ENCODE measurements at regions not wholly inside any gene's neighbourhood (a gene's known extent, or its start where the extent isn't known, plus 50 kb on each side); places are given as distances from the start of the nearest gene placed in this dataset.
"Not testable (repeated sequence)": the region's sequence is repeated elsewhere in the genome, so short reads cannot be mapped to it uniquely, and the experiment has no call there.

GRCh38 chr5:89053547-89053946 lies 170.6 kb upstream of the MEF2C start:
- no peaks in the 10 kb centered on the region for H3K79me1 ChIP-seq (ENCODE audit: low read depth, low read length)
- no peak for DNase-seq (ENCODE audit: low spot score)
- H3K14ac ChIP-seq (ENCODE audit: low read length): no peak overlapping the region
- H2BK120ac ChIP-seq (ENCODE audit: low read depth, low read length): no peak overlapping the region
- H4K8ac ChIP-seq (ENCODE audit: low read depth, low read length): no peak overlapping the region
- H4K91ac ChIP-seq (ENCODE audit: low read depth, low read length, poor library complexity): no peak overlapping the region
- no peak overlapping the region for H2BK12ac ChIP-seq (ENCODE audit: low read length)
- H3K9me3 ChIP-seq (replicated peaks in 1 of 2; ENCODE audit: control insufficient read depth in 2 of 2, insufficient read depth in 1 of 2, low read depth in 1 of 2, low read length in 2 of 2): no peaks in the 10 kb centered on the region
- no peak overlapping the region for H2BK5ac ChIP-seq (ENCODE audit: low read length)
- H3K23ac ChIP-seq (ENCODE audit: low read depth, low read length, poor library complexity): no peak overlapping the region
- no peak overlapping the region for H3K4me3 ChIP-seq (ENCODE audit: low read length in 2 of 2)
- H2BK15ac ChIP-seq (ENCODE audit: low read length): no peak overlapping the region
- H2AFZ ChIP-seq (ENCODE audit: low read length): no peak overlapping the region
- H3K27ac ChIP-seq (replicated peaks; ENCODE audit: low read length): no peak overlapping the region
- no peak overlapping the region for H3K18ac ChIP-seq (ENCODE audit: low read length)
- no peaks in the 10 kb centered on the region for H3K36me3 ChIP-seq (replicated peaks in 1 of 2; ENCODE audit: control insufficient read depth in 2 of 2, insufficient read depth in 2 of 2, low read length in 2 of 2)
- H3K4ac ChIP-seq (ENCODE audit: low read length): no peak overlapping the region
- no peak overlapping the region for H2AK5ac ChIP-seq (ENCODE audit: low read depth, low read length)
- no peak overlapping the region for H3K4me2 ChIP-seq (ENCODE audit: insufficient read depth, low read length, poor library complexity, severe bottlenecking)
- WGBS, 2 donors (ENCODE audit: extremely low coverage in 2 of 2, insufficient read length in 2 of 2, insufficient replicate concordance in 1 of 2): no CpG with 5 or more reads among the region's 4 CpGs
- no peaks in the 10 kb centered on the region for H3K4me1 ChIP-seq (ENCODE audit: control insufficient read depth in 2 of 2, insufficient read depth in 1 of 2, low read depth in 1 of 2, low read length in 2 of 2)
- H3K9ac ChIP-seq (ENCODE audit: low read depth, low read length, poor library complexity): no peak overlapping the region
- no peaks in the 10 kb centered on the region for H3K27me3 ChIP-seq (ENCODE audit: control insufficient read depth in 3 of 3, insufficient read depth in 3 of 3, low read depth in 1 of 3, low read length in 3 of 3)

DNA sequence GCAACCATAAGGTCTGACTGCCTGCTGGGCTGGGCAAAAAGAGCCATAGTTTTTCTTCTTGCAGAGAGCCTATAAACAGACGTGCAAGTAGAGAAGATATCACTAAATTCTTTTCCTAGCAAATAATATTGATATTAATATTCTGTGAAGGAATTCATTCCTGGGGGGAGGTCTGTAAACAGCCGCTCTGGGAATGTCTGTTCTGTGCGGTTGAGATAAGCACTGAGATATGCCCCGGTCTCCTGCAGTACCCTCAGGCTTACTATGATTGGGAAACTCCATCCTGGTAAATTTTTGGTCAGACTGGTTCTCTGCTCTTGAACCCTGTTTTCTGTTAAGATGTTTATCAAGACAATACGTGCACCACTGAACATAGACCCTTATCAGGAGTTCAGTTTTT lies 167.1 kb upstream of the MEF2C start:
- not testable (repeated sequence) for H3K27me3 ChIP-seq (ENCODE audit: control insufficient read depth in 3 of 3, insufficient read depth in 3 of 3, low read depth in 1 of 3, low read length in 3 of 3); H2BK15ac ChIP-seq (ENCODE audit: low read length); H3K4ac ChIP-seq (ENCODE audit: low read length); H3K27ac ChIP-seq (replicated peaks; ENCODE audit: low read length); DNase-seq (ENCODE audit: low spot score); H3K9ac ChIP-seq (ENCODE audit: low read depth, low read length, poor library complexity); H3K36me3 ChIP-seq (replicated peaks in 1 of 2; ENCODE audit: control insufficient read depth in 2 of 2, insufficient read depth in 2 of 2, low read length in 2 of 2); H2BK5ac ChIP-seq (ENCODE audit: low read length); H3K18ac ChIP-seq (ENCODE audit: low read length); H4K8ac ChIP-seq (ENCODE audit: low read depth, low read length); H2AK5ac ChIP-seq (ENCODE audit: low read depth, low read length); H3K79me1 ChIP-seq (ENCODE audit: low read depth, low read length); H2AFZ ChIP-seq (ENCODE audit: low read length); H2BK12ac ChIP-seq (ENCODE audit: low read length); H3K4me1 ChIP-seq (ENCODE audit: control insufficient read depth in 2 of 2, insufficient read depth in 1 of 2, low read depth in 1 of 2, low read length in 2 of 2); H3K23ac ChIP-seq (ENCODE audit: low read depth, low read length, poor library complexity); H2BK120ac ChIP-seq (ENCODE audit: low read depth, low read length); H3K4me3 ChIP-seq (ENCODE audit: low read length in 2 of 2); H3K4me2 ChIP-seq (ENCODE audit: insufficient read depth, low read length, poor library complexity, severe bottlenecking); H4K91ac ChIP-seq (ENCODE audit: low read depth, low read length, poor library complexity); H3K9me3 ChIP-seq (replicated peaks in 1 of 2; ENCODE audit: control insufficient read depth in 2 of 2, insufficient read depth in 1 of 2, low read depth in 1 of 2, low read length in 2 of 2); H3K14ac ChIP-seq (ENCODE audit: low read length)
- WGBS, 2 donors (ENCODE audit: extremely low coverage in 2 of 2, insufficient read length in 2 of 2, insufficient replicate concordance in 1 of 2): no CpG with 5 or more reads among the region's 5 CpGs

GRCh38 chr5:89047571-89047970 lies 164.6 kb upstream of the MEF2C start:
- H2BK12ac ChIP-seq (ENCODE audit: low read length): no peak overlapping the region
- no peak overlapping the region for H3K27ac ChIP-seq (replicated peaks; ENCODE audit: low read length)
- no peak overlapping the region for H2BK15ac ChIP-seq (ENCODE audit: low read length)
- H3K27me3 ChIP-seq (ENCODE audit: control insufficient read depth in 3 of 3, insufficient read depth in 3 of 3, low read depth in 1 of 3, low read length in 3 of 3): no peaks in the 10 kb centered on the region
- no peak overlapping the region for H3K4me3 ChIP-seq (ENCODE audit: low read length in 2 of 2)
- peaks cover 0 to 3% of the 10 kb centered on the region in 2 donors for H3K4me1 ChIP-seq (ENCODE audit: control insufficient read depth in 2 of 2, insufficient read depth in 1 of 2, low read depth in 1 of 2, low read length in 2 of 2)
- no peaks in the 10 kb centered on the region for H3K9me3 ChIP-seq (replicated peaks in 1 of 2; ENCODE audit: control insufficient read depth in 2 of 2, insufficient read depth in 1 of 2, low read depth in 1 of 2, low read length in 2 of 2)
- no peak overlapping the region for H3K23ac ChIP-seq (ENCODE audit: low read depth, low read length, poor library complexity)
- H4K8ac ChIP-seq (ENCODE audit: low read depth, low read length): no peak overlapping the region
- no peak overlapping the region for H3K18ac ChIP-seq (ENCODE audit: low read length)
- H4K91ac ChIP-seq (ENCODE audit: low read depth, low read length, poor library complexity): no peak overlapping the region
- no peak for DNase-seq (ENCODE audit: low spot score)
- H2BK120ac ChIP-seq (ENCODE audit: low read depth, low read length): no peak overlapping the region
- H2AK5ac ChIP-seq (ENCODE audit: low read depth, low read length): no peak overlapping the region
- no peak overlapping the region for H3K4ac ChIP-seq (ENCODE audit: low read length)
- H2AFZ ChIP-seq (ENCODE audit: low read length): no peak overlapping the region
- no peak overlapping the region for H3K4me2 ChIP-seq (ENCODE audit: insufficient read depth, low read length, poor library complexity, severe bottlenecking)
- WGBS, 2 donors (ENCODE audit: extremely low coverage in 2 of 2, insufficient read length in 2 of 2, insufficient replicate concordance in 1 of 2): no CpG with 5 or more reads among the region's 1 CpG
- H2BK5ac ChIP-seq (ENCODE audit: low read length): no peak overlapping the region
- no peak overlapping the region for H3K9ac ChIP-seq (ENCODE audit: low read depth, low read length, poor library complexity)
- H3K14ac ChIP-seq (ENCODE audit: low read length): no peak overlapping the region
- no peaks in the 10 kb centered on the region for H3K36me3 ChIP-seq (replicated peaks in 1 of 2; ENCODE audit: control insufficient read depth in 2 of 2, insufficient read depth in 2 of 2, low read length in 2 of 2)
- no peaks in the 10 kb centered on the region for H3K79me1 ChIP-seq (ENCODE audit: low read depth, low read length)

- H2BK120ac ChIP-seq (ENCODE audit: low read depth, low read length): no peak overlapping the region
- no peak overlapping the region for H3K18ac ChIP-seq (ENCODE audit: low read length)
- H3K27ac ChIP-seq (replicated peaks; ENCODE audit: low read length): no peak overlapping the region
- no peak for DNase-seq (ENCODE audit: low spot score)
- H4K91ac ChIP-seq (ENCODE audit: low read depth, low read length, poor library complexity): no peak overlapping the region
- no peaks in the 10 kb centered on the region for H3K79me1 ChIP-seq (ENCODE audit: low read depth, low read length)
- H2BK5ac ChIP-seq (ENCODE audit: low read length): no peak overlapping the region
- H2AK5ac ChIP-seq (ENCODE audit: low read depth, low read length): no peak overlapping the region
- no peak overlapping the region for H2AFZ ChIP-seq (ENCODE audit: low read length)
- H3K4me3 ChIP-seq (ENCODE audit: low read length in 2 of 2): no peak overlapping the region
- H3K4ac ChIP-seq (ENCODE audit: low read length): no peak overlapping the region
- no peak overlapping the region for H3K14ac ChIP-seq (ENCODE audit: low read length)
- no peak overlapping the region for H2BK12ac ChIP-seq (ENCODE audit: low read length)
- H2BK15ac ChIP-seq (ENCODE audit: low read length): no peak overlapping the region
- H3K23ac ChIP-seq (ENCODE audit: low read depth, low read length, poor library complexity): no peak overlapping the region
- peaks cover 0 to 3% of the 10 kb centered on the region in 2 donors for H3K4me1 ChIP-seq (ENCODE audit: control insufficient read depth in 2 of 2, insufficient read depth in 1 of 2, low read depth in 1 of 2, low read length in 2 of 2)
- H3K4me2 ChIP-seq (ENCODE audit: insufficient read depth, low read length, poor library complexity, severe bottlenecking): no peak overlapping the region
- no peaks in the 10 kb centered on the region for H3K36me3 ChIP-seq (replicated peaks in 1 of 2; ENCODE audit: control insufficient read depth in 2 of 2, insufficient read depth in 2 of 2, low read length in 2 of 2)
- no peak overlapping the region for H4K8ac ChIP-seq (ENCODE audit: low read depth, low read length)
- no peaks in the 10 kb centered on the region for H3K27me3 ChIP-seq (ENCODE audit: control insufficient read depth in 3 of 3, insufficient read depth in 3 of 3, low read depth in 1 of 3, low read length in 3 of 3)
- H3K9me3 ChIP-seq (replicated peaks in 1 of 2; ENCODE audit: control insufficient read depth in 2 of 2, insufficient read depth in 1 of 2, low read depth in 1 of 2, low read length in 2 of 2): no peaks in the 10 kb centered on the region
- WGBS, 2 donors (ENCODE audit: extremely low coverage in 2 of 2, insufficient read length in 2 of 2, insufficient replicate concordance in 1 of 2): no CpG with 5 or more reads among the region's 3 CpGs
- no peak overlapping the region for H3K9ac ChIP-seq (ENCODE audit: low read depth, low read length, poor library complexity)
Measured at GRCh38 chr5:89045216-89045615, 162.2 kb upstream of the MEF2C start.

Data from neuronal stem cell (in vitro differentiated cells).